SK-N-MC (cell line): ENCODE measurements at regions not wholly inside any gene's neighbourhood (a gene's known extent, or its start where the extent isn't known, plus 50 kb on each side); places are given as distances from the start of the nearest gene placed in this dataset.

Experiments
- EZH2 ChIP-seq: fragments of 200-600 bp; sonication (generic); IDR thresholded peaks from one replicate; pipeline ENCODE4 v1.6.1; 2017; ENCODE audit warnings: antibody characterized with exemption
- FOXP2 ChIP-seq: optimal IDR thresholded peaks from 2 replicates; pipeline ENCODE3; 2011; ENCODE audit warnings: mild to moderate bottlenecking, moderate library complexity; ENCODE audit not compliant: insufficient read depth; ENCODE audit errors: extremely low read length, control extremely low read depth
- POLR2AphosphoS5 ChIP-seq: IDR thresholded peaks from 2 replicates; pipeline ENCODE4 v1.6.1; 2012; ENCODE audit warnings: mild to moderate bottlenecking, low read depth, low read length, borderline replicate concordance

- TF ChIP-seq POLR2AphosphoS5 = no peak
- no peak for TF ChIP-seq EZH2
- no peak for TF ChIP-seq FOXP2
These were observed 451.3 kb upstream of the ZFHX3 start for GRCh38 chr16:73499276-73499675.
